Activated CD4-positive, alpha-beta T cell treated with anti-CD3 and anti-CD28 coated beads for 48 hours (primary cell): ENCODE measurements at regions not wholly inside any gene's neighbourhood (a gene's known extent, or its start where the extent isn't known, plus 50 kb on each side); places are given as distances from the start of the nearest gene placed in this dataset.
"Not testable (repeated sequence)": the region's sequence is repeated elsewhere in the genome, so short reads cannot be mapped to it uniquely, and the experiment has no call there.

Experiments used
- DNase-seq: peaks from one replicate; pipeline ENCODE4 v3.0.0-alpha.2; 2020

DNA sequence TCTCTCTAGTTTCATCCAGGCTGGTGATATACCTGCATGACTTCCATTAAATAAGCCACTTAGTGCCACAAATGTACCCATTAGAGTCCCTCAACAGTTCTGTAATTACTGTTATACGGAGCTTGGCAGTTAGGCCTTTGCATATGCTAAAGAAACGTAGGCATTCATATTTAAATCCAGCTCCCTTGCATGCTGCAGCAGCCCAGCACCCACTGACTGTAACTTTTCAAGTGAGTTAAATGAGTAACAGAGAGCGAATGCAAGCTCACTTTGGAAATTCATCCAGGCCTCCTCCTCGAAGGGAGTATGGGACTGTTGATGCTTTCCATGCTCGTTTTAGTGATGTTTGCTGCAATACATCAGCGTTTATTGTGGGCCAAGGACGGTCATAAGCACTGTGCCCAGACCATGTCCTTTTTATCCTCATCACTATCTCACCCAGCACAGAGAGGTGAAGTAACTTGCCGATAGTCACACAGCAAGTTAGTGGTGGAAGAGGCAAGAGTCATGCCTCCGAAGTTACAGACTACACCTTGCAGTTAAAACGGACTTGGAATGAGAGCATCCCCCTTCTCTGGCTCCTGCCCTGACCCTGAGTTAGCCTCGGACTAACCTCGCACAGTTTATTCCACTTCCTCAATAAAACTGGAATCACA, 179.4 kb upstream of the PDE10A start:
- no peak for DNase-seq

DNA sequence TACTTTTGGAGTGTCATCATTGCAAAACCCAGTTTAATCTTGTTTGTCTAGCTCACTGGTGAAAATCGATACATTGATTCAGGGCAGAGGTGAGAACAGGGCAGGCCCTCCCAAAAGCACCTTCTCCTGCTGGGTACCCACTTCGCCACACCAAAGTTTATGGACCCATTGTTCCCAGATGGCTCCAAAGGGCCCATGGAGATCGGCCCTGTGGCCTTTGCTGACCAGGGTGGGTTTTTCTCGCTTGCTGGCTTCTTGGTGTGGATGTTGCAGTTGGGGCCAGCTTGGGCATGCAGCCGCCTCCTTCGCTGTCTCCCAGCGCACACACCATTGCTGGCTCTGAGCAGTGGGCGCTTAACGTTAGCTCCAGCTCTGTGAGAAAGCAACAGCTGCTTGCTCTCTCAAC, 178.1 kb upstream of the PDE10A start:
- DNase-seq, result no peak

DNA sequence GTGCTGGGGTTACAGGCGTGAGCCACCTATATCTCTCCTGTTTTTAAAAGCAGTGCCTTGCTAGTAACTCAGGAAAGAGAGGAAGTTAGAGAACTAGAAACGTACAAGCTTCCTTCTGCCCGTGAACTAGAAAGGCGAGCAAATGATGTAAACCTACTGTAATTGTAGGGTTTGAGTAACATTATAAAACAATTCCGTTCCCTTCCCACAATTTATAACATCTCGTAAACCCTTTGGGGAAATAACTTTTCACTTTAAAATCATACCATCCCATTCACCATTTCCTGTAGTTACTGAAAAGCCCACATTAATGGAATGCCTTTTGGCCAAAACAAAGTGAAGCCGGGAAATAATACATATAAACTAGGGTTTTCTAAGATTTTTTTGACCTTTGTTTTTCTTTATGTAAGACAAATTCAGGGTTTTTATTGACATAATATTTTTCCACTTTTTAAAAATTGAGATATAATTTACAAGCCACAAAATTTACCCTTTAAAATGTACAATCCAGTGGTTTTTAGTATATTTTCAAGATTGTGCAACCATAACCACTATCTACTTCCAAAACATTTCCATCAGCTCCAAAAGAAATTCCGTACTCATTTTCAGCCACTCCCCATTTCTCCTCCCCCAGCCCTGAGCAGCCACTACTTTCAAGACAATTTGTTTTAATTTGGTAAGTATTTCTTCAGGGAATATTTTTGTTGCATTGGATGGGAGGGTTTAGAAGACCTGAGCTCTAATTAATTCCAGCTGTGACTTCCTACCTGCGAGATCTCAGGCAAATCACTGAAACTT, 175.1 kb upstream of the PDE10A start:
- no peak for DNase-seq

DNA sequence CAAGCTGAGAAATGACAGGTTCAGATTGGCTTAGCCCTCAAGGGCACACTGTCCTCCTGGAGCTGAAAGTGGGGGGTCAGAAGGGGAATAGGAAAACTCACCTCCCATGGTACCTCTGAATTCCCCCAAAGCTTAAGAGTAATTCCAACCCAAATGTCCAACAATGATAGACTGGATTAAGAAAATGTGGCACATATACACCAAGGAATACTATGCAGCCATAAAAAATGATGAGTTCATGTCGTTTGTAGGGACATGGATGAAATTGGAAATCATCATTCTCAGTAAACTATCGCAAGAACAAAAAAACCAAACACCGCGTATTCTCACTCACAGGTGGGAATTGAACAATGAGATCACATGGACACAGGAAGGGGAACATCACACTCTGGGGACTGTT, 173.6 kb upstream of the PDE10A start:
- not testable (repeated sequence) for DNase-seq

DNA sequence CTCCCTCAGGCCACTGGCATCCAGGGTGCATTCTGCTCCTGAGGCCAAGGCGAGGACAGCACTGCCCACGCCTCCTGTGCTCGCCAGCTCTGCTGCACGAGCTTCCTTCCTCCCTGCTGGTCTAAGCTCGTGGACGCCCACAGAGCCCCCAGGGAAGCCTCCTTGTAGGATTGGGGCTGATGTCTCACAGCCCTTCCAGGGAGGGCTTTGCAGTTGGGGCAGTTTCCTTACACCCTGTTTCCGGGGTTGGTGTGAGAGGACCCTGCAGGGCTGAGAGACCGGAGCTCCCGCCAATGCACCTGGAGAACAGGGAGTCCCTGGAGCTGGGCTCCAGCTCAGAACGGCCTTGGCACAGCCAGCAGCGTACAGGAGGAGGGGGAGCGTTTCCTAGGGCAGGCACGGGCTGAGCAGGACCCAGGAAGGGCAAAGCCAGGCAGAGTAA, 172.4 kb upstream of the PDE10A start:
- no peak for DNase-seq

DNA sequence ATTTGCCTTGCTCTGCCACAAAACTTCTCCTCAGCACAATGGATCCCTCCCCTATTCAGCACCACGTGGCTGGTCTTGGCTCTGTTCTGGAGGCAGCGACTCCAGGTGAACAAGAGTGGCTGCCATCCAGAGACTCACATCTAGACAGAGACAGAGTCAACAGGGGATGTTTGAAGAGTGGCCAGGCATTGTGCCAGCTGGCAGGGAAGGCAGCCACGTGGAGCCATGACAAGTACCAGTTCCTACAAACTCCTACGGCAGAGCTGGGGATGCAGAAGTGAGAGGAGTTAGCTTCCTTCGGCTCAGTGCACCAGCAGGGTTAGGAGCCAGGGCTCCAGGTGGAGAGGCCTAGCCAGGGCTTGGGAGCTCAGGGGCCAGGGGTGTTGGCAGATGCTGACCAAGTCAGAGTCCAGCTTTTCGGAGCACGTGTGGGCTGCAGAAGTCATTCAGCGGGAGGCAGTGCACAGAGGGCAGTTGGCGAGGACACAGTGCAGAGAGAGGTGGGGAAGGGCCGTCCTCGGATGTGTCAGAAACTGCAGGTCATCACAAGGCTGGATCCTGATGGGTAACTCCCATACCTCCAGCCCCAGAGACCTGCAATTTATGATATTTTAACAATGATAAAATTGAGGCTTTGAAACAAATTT, 171.7 kb upstream of the PDE10A start:
- no peak for DNase-seq

DNA sequence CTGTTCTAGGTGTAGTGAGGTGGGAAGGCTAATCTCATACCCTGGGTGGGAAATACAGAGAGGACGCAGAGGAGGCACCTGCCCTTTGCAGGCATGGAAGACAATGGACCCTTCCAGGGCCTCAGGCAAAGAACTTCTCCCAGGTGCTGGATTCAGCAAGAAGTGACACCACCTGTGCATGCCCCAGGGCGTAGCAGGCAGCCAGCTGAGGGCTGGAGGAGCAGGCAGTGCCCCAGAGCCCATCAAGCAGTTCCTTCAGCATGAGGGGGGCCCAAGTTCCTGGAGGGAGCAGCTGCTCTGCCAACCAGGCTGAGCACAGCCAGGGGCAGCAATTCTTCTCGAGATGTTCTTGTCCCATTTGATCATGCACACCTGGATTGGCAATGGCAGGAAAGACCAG, 170.3 kb upstream of the PDE10A start:
- no peak for DNase-seq

DNA sequence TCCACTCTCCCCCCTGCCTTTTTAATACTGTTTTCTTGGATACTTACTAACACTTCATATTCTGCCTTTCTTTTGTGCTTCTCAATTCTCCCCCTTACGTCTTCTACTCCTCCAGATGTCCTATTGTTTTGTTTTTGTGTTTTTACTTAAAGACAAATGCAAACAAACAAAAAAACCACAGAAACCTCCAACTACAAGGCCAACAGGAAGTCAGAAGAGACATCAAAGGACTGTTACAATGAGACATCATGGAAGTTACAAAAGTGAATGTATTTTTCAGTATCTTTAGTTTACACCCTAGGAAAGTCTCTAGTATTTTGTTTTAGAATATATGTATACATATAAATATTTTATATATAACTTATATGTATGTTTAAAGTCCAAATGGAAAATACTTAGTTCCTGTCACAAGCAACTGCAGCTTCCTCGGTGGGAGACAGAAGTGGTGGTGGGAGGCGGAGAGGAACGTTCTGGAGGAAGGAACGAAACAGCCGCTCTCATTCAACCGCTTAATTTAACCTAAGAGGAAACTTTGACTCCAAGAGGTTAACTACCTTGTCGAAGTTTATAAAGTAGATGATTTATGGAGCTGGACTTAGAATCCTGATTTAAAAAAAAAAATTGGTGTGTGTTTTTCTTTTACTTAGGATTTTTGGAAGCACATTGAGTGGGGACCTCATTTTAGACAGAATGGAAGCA, 168.9 kb upstream of the PDE10A start:
- no peak for DNase-seq

DNA sequence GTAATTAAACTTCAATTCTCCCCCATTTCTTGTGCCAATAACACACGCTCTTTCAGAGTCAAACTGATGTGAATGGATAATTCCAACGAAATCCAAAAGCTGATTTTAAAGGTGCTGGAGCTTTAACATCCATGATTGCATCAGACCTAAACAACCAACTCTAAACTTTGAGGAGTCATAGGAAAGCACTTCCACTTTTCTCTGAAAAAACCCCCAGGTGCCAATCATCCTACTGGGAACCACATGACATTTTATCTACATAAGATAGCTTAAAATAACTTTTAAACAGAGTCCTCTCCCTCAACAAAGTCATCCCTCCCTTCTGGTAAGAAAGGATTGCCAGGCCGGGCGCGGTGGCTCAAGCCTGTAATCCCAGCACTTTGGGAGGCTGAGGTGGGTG, 167.7 kb upstream of the PDE10A start:
- DNase-seq, result no peak

DNA sequence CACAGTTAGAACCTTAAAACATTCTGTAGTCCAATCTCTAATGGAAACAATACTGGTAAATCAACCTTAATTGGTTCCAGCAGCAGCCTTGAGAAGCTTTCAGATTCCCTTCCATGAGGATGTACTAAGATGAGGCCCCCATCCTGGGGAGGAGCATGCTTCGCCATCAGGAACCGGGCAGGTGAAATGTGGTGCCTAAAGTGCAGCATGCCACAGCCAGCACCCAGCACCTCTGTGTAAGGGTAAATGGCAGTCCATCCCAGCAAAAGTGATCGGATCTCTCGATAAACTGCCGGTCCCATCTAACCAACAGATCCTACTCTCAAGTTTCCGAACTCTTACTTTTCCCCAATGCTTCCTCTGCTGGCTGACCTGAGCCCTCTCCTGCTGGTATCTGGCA, 166.3 kb upstream of the PDE10A start:
- DNase-seq, result no peak

DNA sequence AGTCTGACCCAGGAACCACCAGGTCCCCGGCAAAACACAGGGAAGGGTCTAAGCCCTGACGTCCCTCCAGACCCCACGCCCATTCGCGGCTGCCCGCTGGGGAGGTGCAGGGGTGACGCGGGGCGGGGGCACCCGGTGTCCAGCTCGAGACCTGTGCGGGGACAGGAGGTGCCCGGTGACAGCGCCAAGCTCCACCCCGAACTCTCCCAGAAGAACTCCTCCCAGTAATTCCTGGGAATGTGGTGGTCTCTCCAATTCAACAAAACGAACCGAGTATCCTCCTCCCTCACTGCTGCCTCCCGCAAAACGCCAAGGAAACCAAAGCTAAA, 164.1 kb upstream of the PDE10A start:
- no peak for DNase-seq

DNA sequence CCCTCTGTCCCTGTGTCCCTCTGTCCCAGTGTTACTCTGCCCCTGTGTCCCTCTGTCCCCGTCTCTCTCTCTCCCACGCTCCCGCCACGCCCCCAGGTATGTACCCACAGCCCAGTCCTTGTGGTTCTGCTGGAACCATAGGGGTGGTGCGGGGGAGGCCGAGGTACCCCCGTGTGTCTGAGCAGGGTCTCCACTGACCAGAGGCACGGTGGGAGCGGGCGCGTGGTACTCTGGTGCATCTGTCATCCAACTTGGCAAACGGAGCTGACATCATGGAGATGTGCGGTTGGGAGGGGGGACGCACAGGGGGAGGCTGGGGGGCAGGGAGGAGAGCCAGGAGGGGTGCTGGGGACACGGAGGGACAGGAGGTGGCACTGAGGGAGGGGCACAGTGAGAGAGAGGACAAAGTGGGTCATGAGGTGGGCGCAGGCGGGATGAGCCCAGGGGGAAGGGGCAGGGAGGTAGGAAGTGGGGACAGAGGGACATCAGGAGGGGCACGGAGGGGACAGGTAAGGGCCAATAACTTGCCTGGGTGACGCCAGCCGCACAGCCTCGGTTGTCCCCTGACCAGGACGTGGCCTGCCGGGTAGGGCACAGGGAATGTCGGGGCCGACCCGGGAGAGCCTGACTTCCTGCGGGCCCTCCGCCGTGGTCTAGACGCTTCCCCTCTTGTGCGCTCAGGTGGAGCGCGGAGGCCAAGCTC, 163.6 kb upstream of the PDE10A start:
- no peak for DNase-seq

DNA sequence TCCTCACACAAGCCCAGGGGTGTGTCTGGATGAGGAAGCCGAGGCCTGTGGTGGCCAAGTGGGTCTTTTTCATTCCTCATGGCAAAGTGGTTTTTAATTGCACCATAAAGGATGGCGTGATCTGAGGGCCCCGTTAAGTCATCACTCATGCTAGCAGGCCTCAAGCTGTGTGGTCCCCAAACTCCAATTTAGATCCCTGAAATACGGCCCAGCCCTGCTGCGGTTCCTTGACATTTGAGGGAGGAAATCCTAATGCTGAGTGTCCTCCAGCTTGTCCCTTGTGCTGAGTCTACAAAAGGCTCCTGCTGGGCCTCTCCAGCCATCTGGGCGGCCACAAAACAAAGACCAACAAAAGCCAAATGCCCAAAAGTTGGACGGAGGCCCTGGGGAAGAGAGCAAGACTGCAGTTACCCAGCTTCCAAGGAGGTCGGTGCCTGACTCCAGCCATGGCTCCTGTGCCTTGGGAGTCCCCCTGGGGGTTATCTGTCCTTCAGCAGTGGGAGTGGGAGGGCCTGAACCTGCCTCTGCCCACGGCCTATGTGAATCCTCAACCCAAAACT, 162.3 kb upstream of the PDE10A start:
- no peak for DNase-seq

DNA sequence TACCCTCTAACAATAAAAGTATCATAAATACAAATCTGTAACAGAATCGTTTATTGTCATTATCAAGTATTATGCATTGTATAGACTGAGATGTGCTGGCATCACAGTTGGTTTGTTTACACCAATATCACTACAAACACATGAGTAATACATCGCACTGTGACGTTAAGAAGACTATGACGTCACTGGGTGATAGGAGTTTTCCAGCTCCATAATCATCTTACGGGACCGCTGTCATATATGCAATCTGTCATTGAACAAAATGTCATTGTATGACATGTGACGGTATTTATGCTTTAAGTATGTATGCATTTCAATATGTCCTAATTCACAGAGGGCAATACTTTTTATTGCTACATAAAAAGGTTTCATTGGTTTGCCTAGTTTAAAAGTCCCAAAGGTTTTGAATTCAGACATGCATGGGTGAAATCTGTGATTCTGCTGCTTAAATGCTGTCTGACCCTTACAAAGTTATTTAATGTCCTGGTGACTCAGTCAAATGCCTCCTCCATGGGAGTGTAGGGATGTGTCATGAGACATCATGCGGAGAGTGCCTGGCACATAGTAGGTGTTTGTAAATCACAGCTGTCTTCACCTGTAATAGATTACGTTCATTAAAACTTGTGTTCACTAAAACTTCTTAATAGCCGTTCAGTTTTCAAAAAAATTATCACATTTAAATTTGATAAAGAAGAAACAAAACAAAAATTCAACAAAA, 160.7 kb upstream of the PDE10A start:
- no peak for DNase-seq

DNA sequence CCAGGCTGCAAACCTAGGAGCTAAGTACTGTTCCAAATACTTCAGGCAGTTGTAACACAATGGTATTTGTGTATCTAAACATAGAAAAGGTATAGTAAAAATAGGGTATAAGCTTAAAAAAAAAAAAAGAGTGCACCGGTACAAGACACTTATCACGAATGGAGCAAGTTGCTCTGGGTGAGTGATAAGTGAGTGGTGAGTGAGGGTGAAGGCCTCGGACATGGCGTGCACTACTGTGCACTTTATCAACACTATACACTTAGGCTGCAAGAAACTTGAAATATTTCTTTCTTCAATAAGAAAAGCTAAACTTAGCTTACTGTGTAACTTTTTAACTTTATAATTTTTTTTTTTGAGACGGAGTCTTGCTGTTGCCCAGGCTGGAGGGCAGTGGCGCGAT, 159.5 kb upstream of the PDE10A start:
- no peak for DNase-seq

DNA sequence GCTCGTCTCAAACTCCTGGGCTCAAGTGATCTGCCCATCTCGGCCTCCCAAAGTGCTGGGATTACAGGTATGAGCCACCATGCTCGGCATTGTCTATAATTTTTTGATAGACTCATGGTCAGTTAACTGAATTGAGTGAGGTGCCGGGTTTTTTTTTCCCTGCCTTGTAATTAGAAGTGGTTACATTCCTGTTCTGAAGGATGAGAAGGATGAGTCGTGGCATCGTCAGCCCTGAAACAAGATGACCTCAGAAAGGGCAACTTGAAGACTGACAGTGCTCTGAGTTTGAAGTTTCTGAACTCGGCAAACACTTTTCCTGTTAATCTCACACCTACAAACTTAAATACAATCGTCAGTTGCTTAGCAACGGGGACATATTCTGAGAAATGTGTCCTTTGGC, 158.7 kb upstream of the PDE10A start:
- DNase-seq, result no peak

DNA sequence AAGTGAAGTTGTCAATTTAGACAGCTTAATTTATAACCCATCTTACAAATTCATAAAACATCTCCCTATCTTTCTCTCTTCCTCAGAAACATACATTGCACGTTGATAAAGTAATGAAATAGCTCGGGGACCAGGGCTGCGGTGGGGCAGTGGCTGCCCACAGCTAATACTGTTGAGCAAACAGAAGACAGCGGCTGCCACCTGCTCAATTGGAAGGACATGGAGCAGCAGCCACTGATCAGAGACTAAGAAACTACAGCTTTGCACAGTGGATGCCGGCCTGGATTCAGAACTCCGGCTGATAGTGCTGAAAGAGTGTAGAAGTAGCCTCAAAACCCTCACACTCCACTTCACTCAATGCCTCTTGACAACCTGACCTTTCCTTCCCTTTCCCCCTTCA, 157.9 kb upstream of the PDE10A start:
- DNase-seq, result no peak

DNA sequence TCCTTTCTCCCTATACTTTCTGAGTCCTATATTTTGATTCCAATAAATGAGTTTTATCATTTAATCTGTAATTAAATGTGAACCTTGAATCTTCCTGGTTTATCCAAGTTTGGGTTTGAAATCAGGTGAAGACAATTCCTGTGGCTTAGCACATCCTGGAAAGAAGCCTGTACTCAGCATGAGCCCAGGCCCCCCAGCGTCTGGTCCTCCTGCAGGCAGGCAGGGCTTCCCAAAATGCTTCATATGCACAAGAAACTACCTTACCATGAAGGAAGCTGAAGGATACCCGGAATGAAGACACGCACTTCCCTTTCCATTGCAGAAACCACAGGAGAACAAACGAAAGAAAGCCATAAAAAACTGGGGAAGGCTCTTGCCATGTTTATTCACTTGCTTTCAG, 157.4 kb upstream of the PDE10A start:
- DNase-seq, result no peak

DNA sequence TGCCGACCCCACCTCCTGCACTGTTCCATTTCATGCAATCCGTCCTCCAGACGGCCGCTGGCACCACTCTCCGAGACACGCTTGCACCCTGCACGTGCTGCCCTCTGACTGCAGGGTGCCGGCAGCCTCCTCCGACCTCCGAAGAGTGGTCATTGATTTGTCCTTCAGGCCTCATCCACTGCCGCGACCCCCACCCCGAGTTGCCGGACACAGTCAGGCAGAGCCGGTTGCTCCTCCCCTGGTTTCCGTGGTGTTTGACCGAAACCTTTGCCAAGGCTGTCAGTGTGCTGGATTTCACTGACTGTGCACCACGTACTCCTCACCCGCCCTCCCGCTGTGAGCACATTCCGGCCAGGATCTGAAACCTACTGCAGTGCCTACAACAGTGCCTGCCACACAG, 156.4 kb upstream of the PDE10A start:
- no peak for DNase-seq

DNA sequence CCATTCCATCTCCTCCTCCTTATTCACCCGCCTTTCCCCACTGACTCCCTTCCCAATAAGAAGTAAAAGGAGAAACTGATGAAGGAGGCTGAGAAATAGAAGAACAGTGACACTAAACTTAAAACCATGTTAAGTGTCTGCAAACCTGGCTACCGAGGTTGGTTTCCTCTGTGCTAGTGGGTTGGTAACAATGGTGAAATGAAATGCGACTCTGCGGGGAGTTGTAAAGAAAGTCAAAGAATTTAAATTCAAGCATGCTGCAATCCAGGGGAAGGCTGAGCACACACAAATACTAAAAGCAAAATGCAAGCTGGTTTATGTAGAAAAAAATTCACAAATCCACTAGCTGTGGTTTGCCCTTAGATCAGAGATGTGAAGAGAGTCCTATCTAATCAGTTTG, 155.2 kb upstream of the PDE10A start:
- DNase-seq, result no peak

DNA sequence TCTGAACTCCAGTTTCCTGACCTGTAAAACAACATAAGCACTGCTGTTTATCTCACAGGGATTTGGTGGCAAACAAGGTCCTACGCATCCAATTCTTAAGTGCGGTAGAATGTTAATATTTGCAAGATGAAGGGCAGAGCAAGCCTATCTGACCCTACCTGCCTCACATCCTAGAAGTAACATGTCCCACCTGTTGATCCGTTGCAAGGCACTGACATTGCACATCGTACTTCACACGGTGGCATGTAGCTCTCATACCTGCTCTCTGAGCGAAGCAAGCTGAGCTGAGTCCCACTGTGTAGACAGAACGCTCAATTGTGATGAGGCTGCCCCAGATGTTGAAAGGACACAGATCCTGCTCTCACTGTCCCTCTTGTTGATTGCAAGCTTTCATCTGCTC, 154.7 kb upstream of the PDE10A start:
- DNase-seq, result no peak

DNA sequence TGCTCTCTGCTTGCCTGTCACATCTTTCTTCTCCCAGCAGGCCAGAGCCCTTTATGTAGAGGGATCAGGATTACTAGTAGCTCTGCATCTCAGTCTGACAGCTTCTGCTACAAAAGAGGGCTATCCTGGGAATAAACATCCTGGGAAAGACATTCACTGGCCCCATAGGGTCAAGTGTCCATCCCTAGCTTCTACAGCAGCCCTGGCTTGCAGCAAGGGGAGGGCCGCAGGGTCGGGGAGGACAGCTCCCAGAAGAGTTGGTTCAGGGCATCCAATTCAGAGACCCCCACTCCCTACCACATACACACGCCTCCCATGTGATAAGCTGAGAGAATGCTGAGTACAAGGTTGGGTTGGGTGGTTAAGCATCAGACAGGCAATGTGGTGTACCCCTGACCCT, 154.1 kb upstream of the PDE10A start:
- DNase-seq, result no peak
